Choroid plexus epithelial cell (primary cell): ENCODE measurements at regions not wholly inside any gene's neighbourhood (a gene's known extent, or its start where the extent isn't known, plus 50 kb on each side); places are given as distances from the start of the nearest gene placed in this dataset.

Source experiments
- DNase-seq: peaks from one replicate; pipeline ENCODE4 v3.0.0-alpha.2; 2010; ENCODE audit warnings: low read depth
- H3K4me3 ChIP-seq: 2 replicates; pipeline ENCODE4 v1.5.1; 2011; ENCODE audit warnings: low read depth, mild to moderate bottlenecking, control low read depth, low read length, moderate library complexity
- CTCF ChIP-seq: conservative IDR thresholded peaks from 2 replicates; pipeline ENCODE4 v1.5.1; 2011; ENCODE audit warnings: low read depth, mild to moderate bottlenecking, control low read depth, inconsistent platforms, low read length, moderate library complexity

DNA sequence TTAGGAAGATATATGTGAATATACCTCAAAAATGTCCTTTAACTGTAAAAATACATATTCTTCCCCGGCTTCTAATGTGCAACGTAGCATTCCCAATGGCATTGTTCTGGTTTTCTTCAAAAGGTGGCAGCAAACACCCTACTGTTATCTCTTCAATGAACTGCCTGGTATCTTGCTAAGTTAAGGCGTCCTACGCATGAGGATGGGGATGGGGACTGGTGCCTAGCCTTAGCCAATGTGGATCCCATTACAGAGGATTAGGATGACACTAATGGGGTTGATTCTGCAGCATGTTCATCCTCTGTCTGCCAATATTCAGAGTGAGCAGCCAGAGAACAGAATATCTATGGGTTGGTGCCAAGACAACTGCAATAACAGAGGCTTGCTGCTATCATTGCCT, 334.9 kb upstream of the ADGRL3 start:
- peak; percentile 41 for DNase-seq
- peak; percentile 49 for TF ChIP-seq CTCF
- H3K4me3 ChIP-seq = no peak overlapping the region

GRCh38 chr4:60868232-60868960, 331.7 kb upstream of the ADGRL3 start:
- no peak for DNase-seq
- no peak overlapping the region for H3K4me3 ChIP-seq
- no peak for TF ChIP-seq CTCF

DNA sequence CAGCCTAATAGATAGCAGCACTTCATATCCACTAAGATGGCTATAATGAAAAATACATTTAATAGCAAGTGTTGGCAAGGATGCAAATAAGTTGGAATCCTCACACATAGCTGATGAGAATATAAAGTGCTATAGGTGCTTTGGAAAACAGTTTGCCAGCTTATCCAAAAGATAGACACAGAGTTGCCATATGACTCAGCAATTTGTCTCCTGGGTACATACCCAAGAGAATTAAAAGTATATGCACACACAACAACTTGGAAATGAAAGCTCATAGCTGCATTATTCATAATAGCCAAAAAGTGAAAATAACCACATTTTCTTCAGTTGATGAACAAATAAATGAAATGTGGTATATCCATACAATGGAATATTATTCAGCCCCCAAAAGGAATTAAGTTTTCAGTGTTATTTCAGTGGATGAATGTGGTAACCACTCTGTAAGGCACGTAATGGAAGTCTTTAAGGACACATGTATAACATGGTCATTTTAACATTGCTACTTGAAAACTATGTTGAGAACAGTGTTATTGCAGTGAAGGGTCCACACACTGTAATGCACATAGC, 320.9 kb upstream of the ADGRL3 start:
- no peak for TF ChIP-seq CTCF
- DNase-seq = no peak
- H3K4me3 ChIP-seq = no peak overlapping the region

DNA sequence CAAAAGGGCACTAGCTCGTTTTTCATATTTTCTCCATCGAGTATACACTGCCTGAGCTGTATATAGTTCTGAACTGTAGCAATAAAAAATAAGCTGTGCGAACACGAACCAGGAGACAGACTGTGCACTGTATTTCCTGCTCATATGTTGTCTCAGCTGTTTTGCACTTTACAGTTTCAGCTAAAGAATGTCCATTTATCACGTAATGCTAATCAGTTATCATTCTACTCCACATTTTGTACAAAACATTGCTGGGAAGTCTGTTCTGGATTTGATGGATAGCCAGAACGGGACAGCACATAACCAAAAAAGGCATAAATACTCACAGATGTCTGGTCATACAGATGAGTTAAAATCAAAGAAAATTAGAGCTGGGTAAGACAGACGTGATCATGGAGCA, 315.5 kb upstream of the ADGRL3 start:
- TF ChIP-seq CTCF = no peak
- peak; percentile 14 for DNase-seq
- peak overlapping the region; percentile 11 for H3K4me3 ChIP-seq

- H3K4me3 ChIP-seq = no peak overlapping the region
- DNase-seq = no peak
- TF ChIP-seq CTCF = no peak
These were observed 315.1 kb upstream of the ADGRL3 start for GRCh38 chr4:60885011-60885410.

- no peak for DNase-seq
- H3K4me3 ChIP-seq = no peak overlapping the region
- no peak for TF ChIP-seq CTCF
These were observed 309.4 kb upstream of the ADGRL3 start for GRCh38 chr4:60890743-60891142.

DNA sequence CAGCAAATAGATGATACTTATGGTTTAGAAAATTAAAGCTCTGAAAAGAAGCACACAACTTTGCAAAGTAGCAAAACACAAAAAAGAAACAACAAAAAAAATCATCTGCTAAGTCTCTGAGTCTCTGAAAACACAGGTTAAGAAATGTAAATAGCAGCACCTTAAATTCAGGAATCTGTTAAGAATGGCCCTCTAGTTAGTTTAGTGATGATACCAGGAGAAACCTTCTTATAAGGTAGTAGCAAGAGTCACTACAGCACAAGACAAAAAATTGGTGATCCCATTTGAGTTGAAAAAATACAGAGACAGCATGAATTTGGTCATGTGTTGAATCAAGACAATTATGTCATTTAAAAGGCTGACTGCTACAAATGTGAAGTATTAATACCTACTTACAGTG, 308.2 kb upstream of the ADGRL3 start:
- TF ChIP-seq CTCF = no peak
- DNase-seq = no peak
- H3K4me3 ChIP-seq = no peak overlapping the region
